HG02840 (cell line): ENCODE measurements at regions not wholly inside any gene's neighbourhood (a gene's known extent, or its start where the extent isn't known, plus 50 kb on each side); places are given as distances from the start of the nearest gene placed in this dataset.

ENCODE experiments used
- ATAC-seq: cut with Tn5 transposase; IDR thresholded peaks from one replicate; pipeline ENCODE4 v1.9.1; 2021; ENCODE audit warnings: mild to moderate bottlenecking, moderate library complexity, moderate number of reproducible peaks; ENCODE audit not compliant: unreplicated experiment, low FRiP score

GRCh38 chr2:16214861-16215260, 274.5 kb downstream of the MYCN start:
- no peak for ATAC-seq

GRCh38 chr2:16214391-16214790, 274.0 kb downstream of the MYCN start:
- no peak for ATAC-seq

GRCh38 chr2:16212321-16212720, 272.0 kb downstream of the MYCN start:
- no peak for ATAC-seq

GRCh38 chr2:16211341-16211740, 271.0 kb downstream of the MYCN start:
- ATAC-seq, result no peak

- no peak for ATAC-seq
Measured at GRCh38 chr2:16210841-16211240, 270.5 kb downstream of the MYCN start.

- no peak for ATAC-seq
Measured at GRCh38 chr2:16209799-16210198, 269.4 kb downstream of the MYCN start.

- no peak for ATAC-seq
Measured at GRCh38 chr2:16208921-16209320, 268.6 kb downstream of the MYCN start.

- ATAC-seq, result no peak
Measured at GRCh38 chr2:16208241-16208797, 268.0 kb downstream of the MYCN start.

- ATAC-seq, result no peak
Measured at GRCh38 chr2:16207611-16208010, 267.3 kb downstream of the MYCN start.

GRCh38 chr2:16207151-16207550, 266.8 kb downstream of the MYCN start:
- no peak for ATAC-seq

GRCh38 chr2:16206191-16206944, 266.0 kb downstream of the MYCN start:
- ATAC-seq, result no peak

- ATAC-seq, result no peak
Measured at GRCh38 chr2:16205631-16206030, 265.3 kb downstream of the MYCN start.

- ATAC-seq, result no peak
Measured at GRCh38 chr2:16204886-16205620, 264.7 kb downstream of the MYCN start.

- ATAC-seq, result no peak
Measured at GRCh38 chr2:16204251-16204650, 263.9 kb downstream of the MYCN start.

- no peak for ATAC-seq
Measured at GRCh38 chr2:16203691-16204090, 263.3 kb downstream of the MYCN start.

- no peak for ATAC-seq
Measured at GRCh38 chr2:16203069-16203468, 262.7 kb downstream of the MYCN start.

- no peak for ATAC-seq
Measured at GRCh38 chr2:16202266-16203020, 262.1 kb downstream of the MYCN start.

GRCh38 chr2:16201848-16202247, 261.5 kb downstream of the MYCN start:
- no peak for ATAC-seq

- no peak for ATAC-seq
Measured at GRCh38 chr2:16200554-16201193, 260.3 kb downstream of the MYCN start.

GRCh38 chr2:16199882-16200553, 259.7 kb downstream of the MYCN start:
- no peak for ATAC-seq
